Activated B cell treated with CpG ODN at 0.5 μM for 24 hours (primary cell): ENCODE measurements at regions not wholly inside any gene's neighbourhood (a gene's known extent, or its start where the extent isn't known, plus 50 kb on each side); places are given as distances from the start of the nearest gene placed in this dataset.

Source experiments
- ATAC-seq: fragments of 200-7000 bp; cut with Tn5 transposase; one replicate; pipeline ENCODE4 v1.10.0; 2021; ENCODE audit warnings: low read depth, mild to moderate bottlenecking, moderate library complexity
- CTCF ChIA-PET: fragments of 350-600 bp; sonication (Branson Sonifier 250); formaldehyde crosslinking; loops from one replicate; lab custom pipeline; 2021; ENCODE audit warnings: antibody characterized with exemption; lab: Charles Lee
- POLR2A ChIA-PET: fragments of 350-600 bp; sonication (Branson Sonifier 250); formaldehyde crosslinking; loops from one replicate; lab custom pipeline; 2021; ENCODE audit warnings: antibody characterized with exemption; lab: Charles Lee
- DNase-seq: peaks from one replicate; pipeline ENCODE4 v3.0.0; 2022
- H3K27ac Mint-ChIP-seq: one replicate; pipeline ENCODE4 v1.8.0; 2020; ENCODE audit warnings: mixed read lengths
- H3K27me3 Mint-ChIP-seq: one replicate; pipeline ENCODE4 v1.8.0; 2021; ENCODE audit warnings: mixed read lengths
- H3K36me3 Mint-ChIP-seq: one replicate; pipeline ENCODE4 v1.8.0; 2021; ENCODE audit warnings: low read depth, mixed read lengths
- H3K4me1 Mint-ChIP-seq: one replicate; pipeline ENCODE4 v1.8.0; 2021; ENCODE audit warnings: mixed read lengths
- H3K4me3 Mint-ChIP-seq: one replicate; pipeline ENCODE4 v1.8.0; 2020; ENCODE audit warnings: mild to moderate bottlenecking, mixed read lengths
- H3K9me3 Mint-ChIP-seq: one replicate; pipeline ENCODE4 v1.8.0; 2020; ENCODE audit warnings: mixed read lengths
- intact Hi-C: fragments of 100-400 bp; cut with micrococcal nuclease; formaldehyde crosslinking; loops from one replicate; pipeline ENCODE4 v1.15.1; 2024
- TF ChIP-seq, protein P1 (sequence below): fragments of 200-600 bp; IDR thresholded peaks from one replicate; pipeline ENCODE4 v1.8.0; 2022; ENCODE audit warnings: antibody characterized with exemption, mild to moderate bottlenecking

DNA sequence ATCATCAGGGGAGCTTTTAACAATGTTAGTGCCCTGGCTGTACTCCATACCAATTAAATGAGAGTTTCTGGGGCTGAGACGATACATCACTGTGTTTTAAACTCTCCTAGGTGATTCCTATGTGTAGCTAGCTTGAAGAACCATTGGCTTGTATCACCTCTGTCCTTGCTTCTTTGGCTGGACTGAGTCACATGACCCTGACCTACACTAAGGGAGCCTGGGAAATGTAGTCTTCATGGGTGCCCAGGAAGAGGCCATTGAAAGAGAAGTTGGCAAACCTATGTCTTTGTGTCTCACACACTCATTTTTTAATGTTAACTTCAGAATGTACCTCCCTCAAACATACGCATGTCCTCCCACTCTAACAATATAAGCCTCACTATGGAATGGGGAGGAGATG lies 506.6 kb downstream of the DHX35 start:
- ChIA-PET POLR2A (no interaction called here), CTCF (no interaction called here)
- intact Hi-C loops = no loop called here
- TF ChIP-seq, protein P1, sequence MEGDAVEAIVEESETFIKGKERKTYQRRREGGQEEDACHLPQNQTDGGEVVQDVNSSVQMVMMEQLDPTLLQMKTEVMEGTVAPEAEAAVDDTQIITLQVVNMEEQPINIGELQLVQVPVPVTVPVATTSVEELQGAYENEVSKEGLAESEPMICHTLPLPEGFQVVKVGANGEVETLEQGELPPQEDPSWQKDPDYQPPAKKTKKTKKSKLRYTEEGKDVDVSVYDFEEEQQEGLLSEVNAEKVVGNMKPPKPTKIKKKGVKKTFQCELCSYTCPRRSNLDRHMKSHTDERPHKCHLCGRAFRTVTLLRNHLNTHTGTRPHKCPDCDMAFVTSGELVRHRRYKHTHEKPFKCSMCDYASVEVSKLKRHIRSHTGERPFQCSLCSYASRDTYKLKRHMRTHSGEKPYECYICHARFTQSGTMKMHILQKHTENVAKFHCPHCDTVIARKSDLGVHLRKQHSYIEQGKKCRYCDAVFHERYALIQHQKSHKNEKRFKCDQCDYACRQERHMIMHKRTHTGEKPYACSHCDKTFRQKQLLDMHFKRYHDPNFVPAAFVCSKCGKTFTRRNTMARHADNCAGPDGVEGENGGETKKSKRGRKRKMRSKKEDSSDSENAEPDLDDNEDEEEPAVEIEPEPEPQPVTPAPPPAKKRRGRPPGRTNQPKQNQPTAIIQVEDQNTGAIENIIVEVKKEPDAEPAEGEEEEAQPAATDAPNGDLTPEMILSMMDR = no peak
- H3K9me3 Mint-ChIP-seq = peaks cover 2% of the 10 kb centered on the region
- ATAC-seq = no peak
- no peak overlapping the region for H3K27ac Mint-ChIP-seq
- H3K36me3 Mint-ChIP-seq = no peaks in the 10 kb centered on the region
- peaks cover 4% of the 10 kb centered on the region for H3K27me3 Mint-ChIP-seq
- H3K4me3 Mint-ChIP-seq = no peak overlapping the region
- no peak for DNase-seq
- H3K4me1 Mint-ChIP-seq = no peaks in the 10 kb centered on the region

DNA sequence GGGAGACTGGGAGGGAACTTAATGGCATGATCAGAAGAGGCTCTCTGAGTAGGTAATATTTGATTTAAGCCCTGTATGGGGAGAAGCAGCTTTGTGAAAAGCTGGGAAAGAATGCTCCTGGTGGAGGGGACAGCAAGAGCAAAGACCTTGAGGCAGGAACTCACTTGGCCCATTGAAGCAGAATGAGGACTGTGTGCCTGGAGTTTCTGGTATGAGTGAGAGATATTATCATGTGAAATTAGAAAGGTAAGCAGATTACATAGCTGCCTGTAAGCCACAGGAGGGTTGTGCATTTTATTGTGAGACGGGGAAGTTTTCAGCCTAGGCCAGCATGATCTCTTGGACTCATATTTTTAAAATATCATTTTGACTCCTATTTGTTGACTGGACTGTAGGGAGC lies 502.1 kb downstream of the DHX35 start:
- ChIA-PET CTCF (no interaction called here), POLR2A (no interaction called here)
- Mint-ChIP-seq H3K4me1 (no peaks in the 10 kb centered on the region), H3K27ac (no peak overlapping the region), H3K36me3 (no peaks in the 10 kb centered on the region), H3K9me3 (no peaks in the 10 kb centered on the region), H3K27me3 (peaks cover 5% of the 10 kb centered on the region), H3K4me3 (no peak overlapping the region)
- intact Hi-C loops = no loop called here
- no peak for DNase-seq
- ATAC-seq = no peak
- TF ChIP-seq, protein P1 = no peak

DNA sequence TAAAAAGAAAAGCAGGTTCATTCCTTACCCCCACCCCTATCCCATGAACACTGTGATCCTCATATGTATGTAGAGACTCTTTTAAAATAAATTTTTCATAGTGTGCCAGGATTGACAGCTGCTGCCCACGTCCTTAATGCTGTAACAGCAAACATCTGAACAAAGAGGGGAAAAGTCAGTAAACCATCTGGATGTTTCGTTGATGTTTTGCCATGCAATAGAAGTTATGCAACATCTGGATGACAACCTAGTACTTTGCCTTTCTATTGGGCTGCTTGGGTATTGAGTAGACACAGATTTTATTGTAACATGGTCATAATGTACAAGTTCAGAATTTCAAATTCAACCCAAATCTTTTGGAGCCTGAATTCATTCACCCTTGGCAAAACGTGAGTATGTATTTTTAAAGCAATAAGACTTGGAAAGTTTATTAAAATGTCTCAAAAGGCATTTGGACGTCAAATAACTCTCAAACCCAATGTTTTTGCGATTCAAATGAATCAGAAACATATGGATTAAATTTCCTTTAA lies 500.3 kb downstream of the DHX35 start:
- Mint-ChIP-seq H3K36me3 (no peaks in the 10 kb centered on the region), H3K27me3 (peaks cover 5% of the 10 kb centered on the region), H3K4me1 (no peaks in the 10 kb centered on the region), H3K9me3 (no peaks in the 10 kb centered on the region), H3K4me3 (no peak overlapping the region), H3K27ac (no peak overlapping the region)
- ATAC-seq = no peak
- CTCF ChIA-PET = no interaction called here
- intact Hi-C loops = no loop called here
- TF ChIP-seq, protein P1 = no peak
- DNase-seq = no peak
- POLR2A ChIA-PET = no interaction called here

DNA sequence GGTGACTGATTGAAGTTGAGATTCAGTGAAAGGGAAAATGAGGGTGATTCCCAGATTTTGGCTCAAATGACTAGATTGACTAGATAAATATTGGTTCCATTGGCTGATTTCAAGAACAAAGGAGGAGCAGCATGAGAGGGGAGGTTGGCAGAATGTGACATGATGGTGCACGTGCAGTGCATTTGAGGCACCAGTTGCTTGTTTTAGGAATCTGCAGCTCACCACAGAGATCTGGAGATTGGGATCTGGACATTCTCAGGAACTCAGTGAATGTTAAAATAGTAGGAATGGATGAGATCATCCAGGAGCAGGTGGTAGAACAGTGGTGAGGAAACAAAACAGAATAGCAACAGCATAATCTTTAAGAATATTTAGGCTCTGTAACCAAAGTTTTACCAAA lies 496.3 kb downstream of the DHX35 start:
- H3K27me3 Mint-ChIP-seq = peaks cover 2% of the 10 kb centered on the region
- intact Hi-C loops = no loop called here
- ChIA-PET POLR2A (no interaction called here), CTCF (no interaction called here)
- H3K4me1 Mint-ChIP-seq = peaks cover 8% of the 10 kb centered on the region
- DNase-seq (no peak), ATAC-seq (no peak)
- no peak overlapping the region for H3K4me3 Mint-ChIP-seq
- no peaks in the 10 kb centered on the region for H3K36me3 Mint-ChIP-seq
- TF ChIP-seq, protein P1 = no peak
- no peaks in the 10 kb centered on the region for H3K9me3 Mint-ChIP-seq
- no peak overlapping the region for H3K27ac Mint-ChIP-seq

DNA sequence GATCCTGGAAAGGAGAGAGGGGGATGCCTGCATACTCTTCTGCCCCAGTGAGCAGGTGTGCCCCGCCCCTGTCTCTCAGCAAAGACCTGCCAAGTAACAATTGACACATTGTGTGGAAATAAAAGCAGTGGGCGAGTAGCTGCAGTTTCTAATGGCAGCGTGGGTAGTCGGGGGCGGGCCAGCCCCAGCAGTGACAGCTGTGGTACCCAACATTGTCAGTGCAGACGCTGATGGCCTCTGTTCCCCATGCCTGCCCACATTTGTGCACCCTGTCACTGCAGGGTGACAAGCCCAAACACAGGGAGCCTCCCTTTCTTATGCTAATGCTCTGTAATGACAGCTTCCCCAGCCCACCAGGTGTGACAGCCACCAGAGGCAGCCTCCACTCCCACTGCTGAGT lies 491.7 kb downstream of the DHX35 start:
- no peak for DNase-seq
- Mint-ChIP-seq H3K4me1 (peaks cover 22% of the 10 kb centered on the region), H3K27ac (no peak overlapping the region), H3K4me3 (no peak overlapping the region), H3K27me3 (no peaks in the 10 kb centered on the region), H3K36me3 (no peaks in the 10 kb centered on the region), H3K9me3 (no peaks in the 10 kb centered on the region)
- POLR2A ChIA-PET = no interaction called here
- ATAC-seq = no peak
- CTCF ChIA-PET = no interaction called here
- intact Hi-C loops = no loop called here
- TF ChIP-seq, protein P1 = no peak
